B cell (primary cell): ENCODE measurements at regions not wholly inside any gene's neighbourhood (a gene's known extent, or its start where the extent isn't known, plus 50 kb on each side); places are given as distances from the start of the nearest gene placed in this dataset.

Source experiments
- ATAC-seq: fragments of 200-7000 bp; cut with Tn5 transposase; one replicate; pipeline ENCODE4 v1.10.0; 2021; ENCODE audit warnings: low read depth, mild to moderate bottlenecking, moderate number of reproducible peaks, moderate library complexity
- CTCF ChIA-PET: fragments of 350-600 bp; sonication (Branson Sonifier 250); formaldehyde crosslinking; loops from one replicate; lab custom pipeline; 2021; ENCODE audit warnings: antibody characterized with exemption, inconsistent platforms; lab: Charles Lee
- POLR2A ChIA-PET: fragments of 350-600 bp; sonication (Branson Sonifier 250); formaldehyde crosslinking; loops from one replicate; lab custom pipeline; 2021; ENCODE audit warnings: antibody characterized with exemption; lab: Charles Lee
- DNase-seq: peaks from one replicate; pipeline ENCODE4 v3.0.0; 2013
- H2AFZ ChIP-seq: 2 replicates; pipeline ENCODE4 v1.6.1; 2012; ENCODE audit warnings: mild to moderate bottlenecking, low read depth, low read length; ENCODE audit not compliant: insufficient read depth, poor library complexity, severe bottlenecking
- H3K27ac ChIP-seq, 2 donors: 1 replicate in 1 of 2; 2 replicates in 1 of 2; pipeline ENCODE4 v1.5.1; 2012 to 2013; ENCODE audit warnings: low read length in 2 of 2, mild to moderate bottlenecking in 2 of 2, moderate library complexity in 1 of 2
- H3K27me3 ChIP-seq, 4 experiments: fragments of 200-600 bp in 1 of 4; sonication (generic) in 1 of 4; replicated peaks in 1 of 4; 1 replicate in 2 of 4; 2 replicates in 2 of 4; pipeline versions ENCODE4 v1.6.1 to v1.7.0; 2013 to 2016; ENCODE audit warnings: low read length in 3 of 4, mild to moderate bottlenecking in 2 of 4, mixed read lengths in 1 of 4, moderate library complexity in 1 of 4; ENCODE audit not compliant: insufficient read depth in 4 of 4, control insufficient read depth in 3 of 4; ENCODE audit errors: control extremely low read depth in 1 of 4
- H3K36me3 ChIP-seq, 2 experiments: replicated peaks in 1 of 2; 1 replicate in 1 of 2; 2 replicates in 1 of 2; pipeline versions ENCODE4 v1.6.1 to v1.7.1; 2013; ENCODE audit warnings: low read length in 1 of 2; ENCODE audit not compliant: insufficient read depth in 2 of 2, control insufficient read depth in 1 of 2; ENCODE audit errors: control extremely low read depth in 1 of 2, extremely low read depth in 1 of 2
- H3K4me1 ChIP-seq, 2 donors: fragments of 200-600 bp in 1 of 2; sonication (generic) in 1 of 2; 1 replicate in 1 of 2; 2 replicates in 1 of 2; pipeline versions ENCODE4 v1.5.1 to v1.6.1; 2013 to 2017; ENCODE audit warnings: low read length in 2 of 2; ENCODE audit not compliant: control insufficient read depth in 2 of 2, insufficient read depth in 2 of 2
- H3K4me2 ChIP-seq: replicated peaks from 2 replicates; pipeline ENCODE3; 2012; ENCODE audit warnings: mild to moderate bottlenecking, low read depth, low read length; ENCODE audit not compliant: poor library complexity, severe bottlenecking
- H3K4me3 ChIP-seq, 5 experiments: fragments of 200-600 bp in 1 of 5; sonication (generic) in 1 of 5; 1 replicate in 3 of 5; 2 replicates in 2 of 5; pipeline versions ENCODE4 v1.5.1 to v1.7.0; 2011 to 2016; ENCODE audit warnings: low read length in 4 of 5, mild to moderate bottlenecking in 4 of 5, low read depth in 2 of 5, control low read depth in 1 of 5, moderate library complexity in 1 of 5; ENCODE audit not compliant: insufficient read depth in 1 of 5; ENCODE audit errors: control extremely low read depth in 1 of 5, extremely low read depth in 1 of 5
- H3K79me2 ChIP-seq: fragments of 200-600 bp; sonication (generic); one replicate; pipeline ENCODE4 v1.6.0; 2016; ENCODE audit warnings: low read length; ENCODE audit not compliant: control insufficient read depth, insufficient read depth
- H3K9ac ChIP-seq: fragments of 200-600 bp; sonication (generic); 2 replicates; pipeline ENCODE4 v1.6.1; 2017; ENCODE audit warnings: mild to moderate bottlenecking, low read length, moderate library complexity
- H3K9me3 ChIP-seq, 3 donors: one replicate each; pipeline versions ENCODE4 v1.6.1 to v1.7.1; 2013; ENCODE audit warnings: low read length in 2 of 3; ENCODE audit not compliant: control insufficient read depth in 2 of 3, insufficient read depth in 1 of 3; ENCODE audit errors: control extremely low read depth in 1 of 3
- H4K20me1 ChIP-seq: 2 replicates; pipeline ENCODE4 v1.6.0; 2012; ENCODE audit warnings: mild to moderate bottlenecking, low read length; ENCODE audit not compliant: insufficient read depth, control insufficient read depth, poor library complexity, severe bottlenecking
- H3K27ac Mint-ChIP-seq: one replicate; pipeline ENCODE4 v1.8.0; 2021; ENCODE audit warnings: mixed read lengths
- H3K27me3 Mint-ChIP-seq: one replicate; pipeline ENCODE4 v1.8.0; 2021; ENCODE audit warnings: mixed read lengths
- H3K4me1 Mint-ChIP-seq: one replicate; pipeline ENCODE4 v1.8.0; 2021; ENCODE audit warnings: mixed read lengths
- H3K4me3 Mint-ChIP-seq: one replicate; pipeline ENCODE4 v1.8.0; 2021; ENCODE audit warnings: mixed read lengths
- H3K9me3 Mint-ChIP-seq: one replicate; pipeline ENCODE4 v1.8.0; 2022; ENCODE audit warnings: mixed read lengths; ENCODE audit not compliant: insufficient read depth
- CTCF ChIP-seq: fragments of 200-600 bp; IDR thresholded peaks from one replicate; pipeline ENCODE4 v1.8.0; 2022; ENCODE audit warnings: antibody characterized with exemption, mild to moderate bottlenecking
- EZH2 ChIP-seq: IDR thresholded peaks from 2 replicates; pipeline ENCODE4 v1.6.1; 2012; ENCODE audit warnings: borderline replicate concordance, low read depth, mild to moderate bottlenecking, moderate library complexity, low read length; ENCODE audit not compliant: insufficient read depth, poor library complexity, severe bottlenecking
- WGBS: methylation state at CpG from one replicate; pipeline ENCODE4 v1.1.5; 2013; ENCODE audit warnings: missing lambda C conversion rate; ENCODE audit not compliant: insufficient coverage; 5-methylcytosine and 5-hydroxymethylcytosine counted together
- intact Hi-C: fragments of 100-400 bp; cut with micrococcal nuclease; formaldehyde crosslinking; loops from one replicate; pipeline ENCODE4 v1.10.0; 2022

DNA sequence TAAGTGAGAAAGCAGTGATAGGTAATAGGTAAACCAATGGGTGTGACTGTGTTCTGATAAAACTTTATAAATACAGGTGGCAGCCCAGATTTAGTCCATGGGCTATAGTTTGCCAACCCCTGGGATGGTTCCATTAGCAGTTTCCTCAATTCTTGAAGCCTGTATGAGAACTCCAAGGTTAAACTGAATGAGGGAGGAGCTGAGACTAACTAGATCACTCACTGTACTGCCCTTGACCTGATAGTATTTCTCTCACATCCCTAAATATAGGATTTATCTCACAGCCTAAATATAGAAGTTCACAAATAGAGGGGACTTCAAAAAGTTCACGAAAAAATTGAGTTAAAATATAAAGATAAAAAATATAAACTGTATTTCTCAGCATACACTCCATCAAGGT lies 439.6 kb upstream of the CCDC196 start:
- CTCF ChIA-PET: no interaction called here
- Mint-ChIP-seq H3K9me3 (no peaks in the 10 kb centered on the region), H3K27me3 (peaks cover 28% of the 10 kb centered on the region), H3K4me3 (no peak overlapping the region), H3K4me1 (no peaks in the 10 kb centered on the region), H3K27ac (no peak overlapping the region)
- H3K4me3 ChIP-seq: no peak overlapping the region
- H3K4me2 ChIP-seq: no peak overlapping the region
- H3K4me1 ChIP-seq: no peaks in the 10 kb centered on the region
- ATAC-seq: no peak
- H2AFZ ChIP-seq: no peak overlapping the region
- no peak overlapping the region for H3K9ac ChIP-seq
- no peak for TF ChIP-seq EZH2
- no peak for TF ChIP-seq CTCF
- no peak overlapping the region for H3K27ac ChIP-seq
- no peaks in the 10 kb centered on the region for H3K9me3 ChIP-seq
- H3K27me3 ChIP-seq: peaks cover 0 to 4% (median 3%) of the 10 kb centered on the region in 4 experiments
- no peaks in the 10 kb centered on the region for H3K79me2 ChIP-seq
- no peaks in the 10 kb centered on the region for H3K36me3 ChIP-seq
- WGBS: no CpG with 5 or more reads among the region's 1 CpG
- no peaks in the 10 kb centered on the region for H4K20me1 ChIP-seq
- intact Hi-C loops: no loop called here
- no peak for DNase-seq
- POLR2A ChIA-PET: no interaction called here

DNA sequence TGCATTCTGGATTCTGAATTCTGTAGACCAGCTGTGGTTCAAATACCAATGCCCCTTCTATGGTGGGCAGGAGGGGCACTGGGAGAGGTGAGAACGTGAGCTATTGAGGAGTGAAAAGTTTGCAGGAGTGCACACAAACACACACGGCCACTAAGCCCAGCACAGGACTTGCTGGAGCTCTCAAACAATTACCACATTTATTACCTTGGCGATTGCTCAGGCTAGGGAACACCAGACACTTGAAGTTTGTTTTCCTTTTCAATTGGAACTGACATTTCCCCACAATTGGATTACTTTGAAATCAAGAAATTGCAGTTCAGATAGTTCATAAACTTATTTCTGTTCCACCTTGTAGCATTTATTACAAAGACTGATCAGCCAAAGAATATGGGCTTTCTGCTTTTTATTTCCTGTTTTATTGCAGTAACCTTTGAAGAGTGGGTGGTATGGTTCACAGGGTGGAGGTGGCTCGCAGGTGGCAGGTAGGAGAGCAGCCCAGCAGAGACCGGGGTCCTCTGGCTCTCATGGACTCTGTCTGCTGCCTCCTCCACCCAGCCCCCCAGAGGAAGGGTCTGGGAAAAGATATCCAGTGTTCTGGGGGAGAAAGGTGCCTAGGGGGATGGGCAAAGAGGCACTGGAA lies 429.8 kb upstream of the CCDC196 start:
- CTCF ChIA-PET: interaction anchor here (1.4 kb wide), 1 partner anchor 14 kb away, joined by 3 read pairs; no protein-coding TSS in a partner anchor
- H3K4me1 Mint-ChIP-seq: no peaks in the 10 kb centered on the region

More for the DNA sequence above, 429.8 kb upstream of the CCDC196 start:
- Histone ChIP-seq H3K79me2 (no peaks in the 10 kb centered on the region), H3K9ac (no peak overlapping the region), H3K27ac (no peak overlapping the region), H3K4me1 (no peaks in the 10 kb centered on the region), H3K4me2 (no peak overlapping the region), H4K20me1 (no peaks in the 10 kb centered on the region), H2AFZ (no peak overlapping the region), H3K27me3 (peaks cover 0 to 2% (median under 1%) of the 10 kb centered on the region in 4 experiments), H3K9me3 (peaks cover 0 to 8% (median 5%) of the 10 kb centered on the region in 3 donors), H3K4me3 (no peak overlapping the region), H3K36me3 (no peaks in the 10 kb centered on the region)
- DNase-seq (no peak), ATAC-seq (no peak)
- Mint-ChIP-seq H3K9me3 (peaks cover 2% of the 10 kb centered on the region), H3K27ac (no peak overlapping the region), H3K4me3 (no peak overlapping the region), H3K27me3 (peaks cover 3% of the 10 kb centered on the region)
- intact Hi-C loops: no loop called here
- TF ChIP-seq EZH2 (no peak), CTCF (no peak)
- WGBS: 86% methylated on average over 2 of the region's 5 CpGs
- POLR2A ChIA-PET: no interaction called here
